ENCODE measurements at regions not wholly inside any gene's neighbourhood (a gene's known extent, or its start where the extent isn't known, plus 50 kb on each side); places are given as distances from the start of the nearest gene placed in this dataset.

GRCh38 chr12:125197326-125197725 is 132.1 kb downstream of the AACS start:
- H3K79me2 ChIP-seq (ENCODE audit: insufficient read depth, low read length): no peaks in the 10 kb centered on the region
- H3K27me3 ChIP-seq (ENCODE audit: insufficient read depth, low read length): no peaks in the 10 kb centered on the region; the same call in 1 of the 2 replicates
- no peaks in the 10 kb centered on the region for H3K9me3 ChIP-seq (ENCODE audit: low read length)
- no peak overlapping the region for H3K4me2 ChIP-seq (ENCODE audit: low read length)
- H2AFZ ChIP-seq (ENCODE audit: low read length): no peak overlapping the region
- H3K9ac ChIP-seq (ENCODE audit: low read length): no peak overlapping the region
- TF ChIP-seq EZH2 (IDR thresholded peaks at IDR 0.05; ENCODE audit: borderline replicate concordance, low read length) (no peak), CTCF (IDR thresholded peaks at IDR 0.05; ENCODE audit: low read length) (no peak)
- H4K20me1 ChIP-seq (ENCODE audit: insufficient read depth, low read length): no peaks in the 10 kb centered on the region
- H3K4me1 ChIP-seq (ENCODE audit: insufficient read depth, low read length, severe bottlenecking): no peaks in the 10 kb centered on the region
- no peaks in the 10 kb centered on the region; the same call in 1 of the 2 replicates for H3K36me3 ChIP-seq (ENCODE audit: insufficient read depth, low read length)
- no peak overlapping the region for H3K4me3 ChIP-seq (ENCODE audit: low read depth, low read length, poor library complexity, severe bottlenecking)
- H3F3A ChIP-seq (ENCODE audit: insufficient read depth, low read length): no peaks in the 10 kb centered on the region
- H3K27ac ChIP-seq (ENCODE audit: low read depth, low read length, poor library complexity, severe bottlenecking): no peak overlapping the region
- no peaks in the 10 kb centered on the region for H3K9me2 ChIP-seq (ENCODE audit: low read depth, low read length)

- H3K36me3 ChIP-seq (ENCODE audit: insufficient read depth, low read length): no peaks in the 10 kb centered on the region; the same call in 1 of the 2 replicates
- no peak overlapping the region for H3K27ac ChIP-seq (ENCODE audit: low read depth, low read length, poor library complexity, severe bottlenecking)
- no peaks in the 10 kb centered on the region for H4K20me1 ChIP-seq (ENCODE audit: insufficient read depth, low read length)
- H3K9me2 ChIP-seq (ENCODE audit: low read depth, low read length): no peaks in the 10 kb centered on the region
- TF ChIP-seq EZH2 (IDR thresholded peaks at IDR 0.05; ENCODE audit: borderline replicate concordance, low read length): no peak
- no peak for TF ChIP-seq CTCF (IDR thresholded peaks at IDR 0.05; ENCODE audit: low read length)
- no peaks in the 10 kb centered on the region; the same call in 1 of the 2 replicates for H3K27me3 ChIP-seq (ENCODE audit: insufficient read depth, low read length)
- no peaks in the 10 kb centered on the region for H3K4me1 ChIP-seq (ENCODE audit: insufficient read depth, low read length, severe bottlenecking)
- H3F3A ChIP-seq (ENCODE audit: insufficient read depth, low read length): no peaks in the 10 kb centered on the region
- H3K9me3 ChIP-seq (ENCODE audit: low read length): no peaks in the 10 kb centered on the region
- H3K4me2 ChIP-seq (ENCODE audit: low read length): no peak overlapping the region
- no peaks in the 10 kb centered on the region for H3K79me2 ChIP-seq (ENCODE audit: insufficient read depth, low read length)
- no peak overlapping the region for H2AFZ ChIP-seq (ENCODE audit: low read length)
- H3K9ac ChIP-seq (ENCODE audit: low read length): no peak overlapping the region
- H3K4me3 ChIP-seq (ENCODE audit: low read depth, low read length, poor library complexity, severe bottlenecking): no peak overlapping the region
Observed at GRCh38 chr12:125198652-125199051, 133.4 kb downstream of the AACS start.

- no peaks in the 10 kb centered on the region; the same call in 1 of the 2 replicates for H3K27me3 ChIP-seq (ENCODE audit: insufficient read depth, low read length)
- H3K79me2 ChIP-seq (ENCODE audit: insufficient read depth, low read length): no peaks in the 10 kb centered on the region
- no peaks in the 10 kb centered on the region; the same call in 1 of the 2 replicates for H3K36me3 ChIP-seq (ENCODE audit: insufficient read depth, low read length)
- H3K9ac ChIP-seq (ENCODE audit: low read length): no peak overlapping the region
- H3K27ac ChIP-seq (ENCODE audit: low read depth, low read length, poor library complexity, severe bottlenecking): no peak overlapping the region
- no peaks in the 10 kb centered on the region for H4K20me1 ChIP-seq (ENCODE audit: insufficient read depth, low read length)
- no peak overlapping the region for H3K4me2 ChIP-seq (ENCODE audit: low read length)
- H3K4me3 ChIP-seq (ENCODE audit: low read depth, low read length, poor library complexity, severe bottlenecking): no peak overlapping the region
- H3K4me1 ChIP-seq (ENCODE audit: insufficient read depth, low read length, severe bottlenecking): no peaks in the 10 kb centered on the region
- no peaks in the 10 kb centered on the region for H3K9me2 ChIP-seq (ENCODE audit: low read depth, low read length)
- TF ChIP-seq CTCF (IDR thresholded peaks at IDR 0.05; ENCODE audit: low read length) (no peak), EZH2 (IDR thresholded peaks at IDR 0.05; ENCODE audit: borderline replicate concordance, low read length) (no peak)
- H3F3A ChIP-seq (ENCODE audit: insufficient read depth, low read length): no peaks in the 10 kb centered on the region
- no peak overlapping the region for H2AFZ ChIP-seq (ENCODE audit: low read length)
- no peaks in the 10 kb centered on the region for H3K9me3 ChIP-seq (ENCODE audit: low read length)
Observed at GRCh38 chr12:125201090-125201489, 135.9 kb downstream of the AACS start.
